Prostate gland (tissue), 2 donors: ENCODE measurements at regions not wholly inside any gene's neighbourhood (a gene's known extent, or its start where the extent isn't known, plus 50 kb on each side); places are given as distances from the start of the nearest gene placed in this dataset.

Experiments
- DNase-seq: peaks from one replicate; pipeline ENCODE4 v3.0.0-alpha.2; 2019; ENCODE audit warnings: low spot score
- H3K27ac ChIP-seq, 2 donors: fragments of 200-600 bp; sonication (generic); 2 replicates each; pipeline ENCODE4 v1.5.1; 2017 to 2019
- H3K27me3 ChIP-seq: fragments of 200-600 bp; sonication (generic); replicated peaks from 2 replicates; pipeline ENCODE4 v1.5.1; 2019; ENCODE audit not compliant: insufficient read depth
- H3K36me3 ChIP-seq, 2 donors: fragments of 200-600 bp; sonication (generic); 1 replicate in 1 of 2; 2 replicates in 1 of 2; pipeline versions ENCODE4 v1.5.1 to v1.8.1; 2017 to 2019
- H3K4me1 ChIP-seq: fragments of 200-600 bp; sonication (generic); replicated peaks from 2 replicates; pipeline ENCODE4 v1.5.1; 2019
- H3K4me3 ChIP-seq, 2 donors: fragments of 200-600 bp; sonication (generic); 2 replicates each; pipeline ENCODE4 v1.5.1; 2017 to 2019
- H3K9me3 ChIP-seq: fragments of 200-600 bp; sonication (generic); 2 replicates; pipeline ENCODE4 v1.5.1; 2017
- CTCF ChIP-seq, 4 experiments: fragments of 200-600 bp in 2 of 4; fragments of 450-650 bp in 2 of 4; sonication (generic) in 2 of 4; IDR thresholded peaks; 1 replicate in 3 of 4; 2 replicates in 1 of 4; pipeline ENCODE4 v1.5.1; 2016 to 2019; ENCODE audit warnings: antibody characterized with exemption in 4 of 4, mild to moderate bottlenecking in 2 of 4, moderate library complexity in 2 of 4
- POLR2A ChIP-seq: fragments of 450-650 bp; IDR thresholded peaks from one replicate; pipeline ENCODE4 v1.6.1; 2016; ENCODE audit warnings: antibody characterized with exemption, mild to moderate bottlenecking
- POLR2AphosphoS5 ChIP-seq: sonication (generic); formaldehyde crosslinking; IDR thresholded peaks from one replicate; pipeline ENCODE4 v1.6.1; 2017; ENCODE audit warnings: antibody characterized with exemption
- WGBS: methylation state at CpG from one replicate; pipeline ENCODE4 v1.1.5; 2018; 5-methylcytosine and 5-hydroxymethylcytosine counted together
- intact Hi-C: fragments of 100-400 bp; cut with DNase I; formaldehyde crosslinking; loops from one replicate; pipeline ENCODE4 v1.14.2; 2022

- H3K36me3 ChIP-seq: no peaks in the 10 kb centered on the region
- no peak overlapping the region for H3K27ac ChIP-seq
- TF ChIP-seq POLR2AphosphoS5 (no peak), CTCF (IDR thresholded peaks at IDR 0.05) (no peak), POLR2A (no peak)
- no peaks in the 10 kb centered on the region for H3K27me3 ChIP-seq
- intact Hi-C loops: loop anchor here (5.0 kb wide), 1 partner anchor 223 kb away; no protein-coding TSS in a partner anchor
- no peak for DNase-seq
- no peak overlapping the region for H3K4me3 ChIP-seq
- WGBS: 71% methylated on average over 4 of the region's 4 CpGs
- H3K9me3 ChIP-seq: no peaks in the 10 kb centered on the region
- H3K4me1 ChIP-seq: no peaks in the 10 kb centered on the region
Observed at GRCh38 chr1:39085174-39085573, 59.0 kb downstream of the NDUFS5 start.

GRCh38 chr1:39086386-39086785 lies 60.2 kb downstream of the NDUFS5 start:
- Histone ChIP-seq H3K27ac (no peak overlapping the region), H3K27me3 (no peaks in the 10 kb centered on the region), H3K4me3 (no peak overlapping the region), H3K9me3 (no peaks in the 10 kb centered on the region), H3K4me1 (no peaks in the 10 kb centered on the region), H3K36me3 (no peaks in the 10 kb centered on the region)
- TF ChIP-seq POLR2AphosphoS5 (no peak), POLR2A (no peak), CTCF (IDR thresholded peaks at IDR 0.05) (no peak)
- intact Hi-C loops: loop anchor here (5.0 kb wide), 1 partner anchor 224 kb away; no protein-coding TSS in a partner anchor
- DNase-seq: no peak
- 47% methylated on average over 3 of the region's 3 CpGs for WGBS

GRCh38 chr1:39086865-39087409 lies 60.8 kb downstream of the NDUFS5 start:
- Histone ChIP-seq H3K4me1 (no peaks in the 10 kb centered on the region), H3K27me3 (no peaks in the 10 kb centered on the region), H3K36me3 (no peaks in the 10 kb centered on the region), H3K4me3 (no peak overlapping the region), H3K9me3 (no peaks in the 10 kb centered on the region), H3K27ac (no peak overlapping the region)
- intact Hi-C loops: loop anchor here (5.0 kb wide), 1 partner anchor 225 kb away; no protein-coding TSS in a partner anchor
- TF ChIP-seq CTCF (IDR thresholded peaks at IDR 0.05) (no peak), POLR2A (no peak), POLR2AphosphoS5 (no peak)
- DNase-seq: no peak
- WGBS: 54% methylated on average over 7 of the region's 7 CpGs

- Histone ChIP-seq H3K9me3 (no peaks in the 10 kb centered on the region), H3K27ac (no peak overlapping the region), H3K27me3 (no peaks in the 10 kb centered on the region), H3K36me3 (no peaks in the 10 kb centered on the region), H3K4me3 (no peak overlapping the region), H3K4me1 (no peaks in the 10 kb centered on the region)
- WGBS: 73% methylated on average over 3 of the region's 3 CpGs
- TF ChIP-seq POLR2A: no peak
- TF ChIP-seq CTCF (IDR thresholded peaks at IDR 0.05): no peak
- no peak for TF ChIP-seq POLR2AphosphoS5
- no peak for DNase-seq
- intact Hi-C loops: loop anchor here (5.0 kb wide), 1 partner anchor 225 kb away; no protein-coding TSS in a partner anchor
Observed at GRCh38 chr1:39087435-39087834, 61.3 kb downstream of the NDUFS5 start.

- Histone ChIP-seq H3K27ac (no peak overlapping the region), H3K4me3 (no peak overlapping the region), H3K4me1 (no peaks in the 10 kb centered on the region), H3K9me3 (no peaks in the 10 kb centered on the region), H3K36me3 (no peaks in the 10 kb centered on the region), H3K27me3 (no peaks in the 10 kb centered on the region)
- no peak for DNase-seq
- TF ChIP-seq CTCF (IDR thresholded peaks at IDR 0.05): no peak
- TF ChIP-seq POLR2A: no peak
- no peak for TF ChIP-seq POLR2AphosphoS5
- intact Hi-C loops: loop anchor here (5.0 kb wide), 1 partner anchor 226 kb away; no protein-coding TSS in a partner anchor
- 81% methylated on average over 3 of the region's 3 CpGs for WGBS
Observed at GRCh38 chr1:39088658-39089057, 62.5 kb downstream of the NDUFS5 start.
